ENCODE measurements at regions not wholly inside any gene's neighbourhood (a gene's known extent, or its start where the extent isn't known, plus 50 kb on each side); places are given as distances from the start of the nearest gene placed in this dataset.

DNA sequence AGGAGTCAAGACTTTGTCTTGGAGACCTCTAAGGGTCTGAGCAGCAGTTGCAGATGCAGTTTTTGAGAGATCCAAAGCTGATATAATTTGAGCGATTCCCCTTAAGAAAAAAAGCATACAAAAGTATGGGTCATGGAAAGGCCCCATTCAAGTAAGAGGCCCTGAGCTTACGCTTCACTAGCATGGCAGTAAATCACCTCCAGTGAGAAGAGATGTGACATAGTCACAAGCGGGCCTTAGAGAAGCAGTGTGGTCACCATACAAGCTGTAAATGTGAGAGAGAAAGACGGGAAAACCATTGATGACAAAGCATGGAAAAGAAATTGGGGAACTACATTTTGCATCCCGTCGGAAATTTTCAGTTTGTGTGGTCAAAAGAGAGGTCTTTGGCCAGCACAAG lies 70.6 kb upstream of the GSC start:
- no peak for ATAC-seq (ENCODE audit: low read depth in 2 of 2)
- Histone ChIP-seq H3K9me3 (ENCODE audit: control insufficient read depth in 2 of 2, low read length in 2 of 2) (no peaks in the 10 kb centered on the region), H3K4me1 (ENCODE audit: control insufficient read depth, insufficient read depth, low read length, poor library complexity, severe bottlenecking) (no peaks in the 10 kb centered on the region), H3K36me3 (ENCODE audit: control insufficient read depth, insufficient read depth, low read length) (no peaks in the 10 kb centered on the region), H3K27ac (ENCODE audit: insufficient read depth, low read length, poor library complexity, severe bottlenecking) (no peak overlapping the region), H3K4me3 (ENCODE audit: low read depth, low read length) (no peak overlapping the region), H3K27me3 (ENCODE audit: control insufficient read depth, insufficient read depth, low read length) (no peaks in the 10 kb centered on the region)
- Mint-ChIP-seq H3K27ac (no peak overlapping the region), H3K27me3 (no peaks in the 10 kb centered on the region), H3K9me3 (peaks cover 0 to 2% (median 0%) of the 10 kb centered on the region in 7 donors), H3K4me3 (no peak overlapping the region), H3K36me3 (no peaks in the 10 kb centered on the region), H3K4me1 (peaks cover 0 to 5% (median 0%) of the 10 kb centered on the region in 4 donors)
- DNase-seq, result no peak

- ATAC-seq (ENCODE audit: low read depth in 2 of 2) (no peak), DNase-seq (no peak)
- Histone ChIP-seq H3K27me3 (ENCODE audit: control insufficient read depth, insufficient read depth, low read length) (no peaks in the 10 kb centered on the region), H3K4me3 (ENCODE audit: low read depth, low read length) (no peak overlapping the region), H3K36me3 (ENCODE audit: control insufficient read depth, insufficient read depth, low read length) (no peaks in the 10 kb centered on the region), H3K4me1 (ENCODE audit: control insufficient read depth, insufficient read depth, low read length, poor library complexity, severe bottlenecking) (no peaks in the 10 kb centered on the region), H3K9me3 (ENCODE audit: control insufficient read depth in 2 of 2, low read length in 2 of 2) (no peaks in the 10 kb centered on the region), H3K27ac (ENCODE audit: insufficient read depth, low read length, poor library complexity, severe bottlenecking) (no peak overlapping the region)
- no peak overlapping the region for H3K4me3 Mint-ChIP-seq
- peaks cover 0 to 3% (median 0%) of the 10 kb centered on the region in 7 donors for H3K9me3 Mint-ChIP-seq
- H3K27ac Mint-ChIP-seq, result no peak overlapping the region
- no peaks in the 10 kb centered on the region for H3K27me3 Mint-ChIP-seq
- no peaks in the 10 kb centered on the region for H3K36me3 Mint-ChIP-seq
- H3K4me1 Mint-ChIP-seq, result peaks cover 0 to 5% (median 0%) of the 10 kb centered on the region in 4 donors
Measured at GRCh38 chr14:94839348-94839747, 69.4 kb upstream of the GSC start.

DNA sequence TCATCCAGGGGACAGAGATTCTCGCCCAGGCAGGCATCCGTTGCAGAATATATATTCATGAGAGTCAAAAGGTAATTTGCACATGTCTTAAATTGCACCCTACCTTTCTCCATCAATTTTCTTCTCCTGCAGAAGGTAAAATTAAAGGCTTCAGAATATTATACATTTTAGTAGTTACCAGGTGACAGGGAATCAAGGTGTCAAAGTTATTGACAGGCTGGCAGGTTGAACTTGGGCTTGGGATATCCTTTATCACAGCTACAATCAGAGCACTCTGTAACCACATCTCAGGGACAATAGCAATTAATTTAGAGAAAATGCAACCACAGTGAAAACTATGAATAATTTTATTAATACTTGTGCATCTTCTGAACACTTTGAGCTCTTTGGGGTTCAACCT lies 66.9 kb upstream of the GSC start:
- no peak for DNase-seq
- Mint-ChIP-seq H3K4me3 (no peak overlapping the region), H3K36me3 (no peaks in the 10 kb centered on the region), H3K27ac (no peak overlapping the region), H3K4me1 (peaks cover 0 to 5% (median 0%) of the 10 kb centered on the region in 4 donors), H3K27me3 (no peaks in the 10 kb centered on the region), H3K9me3 (peaks cover 0 to 5% (median 0%) of the 10 kb centered on the region in 7 donors)
- no peak overlapping the region for H3K27ac ChIP-seq (ENCODE audit: insufficient read depth, low read length, poor library complexity, severe bottlenecking)
- no peak overlapping the region for H3K4me3 ChIP-seq (ENCODE audit: low read depth, low read length)
- H3K36me3 ChIP-seq (ENCODE audit: control insufficient read depth, insufficient read depth, low read length), result no peaks in the 10 kb centered on the region
- no peaks in the 10 kb centered on the region for H3K9me3 ChIP-seq (ENCODE audit: control insufficient read depth in 2 of 2, low read length in 2 of 2)
- ATAC-seq (ENCODE audit: low read depth in 2 of 2), result no peak
- H3K27me3 ChIP-seq (ENCODE audit: control insufficient read depth, insufficient read depth, low read length), result no peaks in the 10 kb centered on the region
- H3K4me1 ChIP-seq (ENCODE audit: control insufficient read depth, insufficient read depth, low read length, poor library complexity, severe bottlenecking), result no peaks in the 10 kb centered on the region

DNA sequence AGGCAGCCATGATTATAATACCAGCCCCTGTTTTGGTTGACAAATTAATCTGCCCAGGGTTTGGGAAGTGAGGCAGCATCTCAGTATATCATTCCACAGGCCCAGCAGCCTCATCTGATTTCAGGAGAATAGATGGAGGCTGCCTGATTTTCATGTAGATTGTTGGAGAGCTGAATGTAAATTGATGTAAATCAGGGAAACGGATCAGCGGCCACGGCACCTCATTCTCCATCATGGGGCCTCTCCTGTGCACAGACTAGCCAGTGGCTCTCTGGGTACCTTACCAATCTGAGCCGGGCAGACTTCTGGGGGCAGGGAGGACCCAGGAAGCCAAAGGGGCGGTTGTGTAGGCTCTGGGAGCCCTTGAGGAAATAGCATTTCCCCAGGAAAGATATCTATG lies 63.7 kb upstream of the GSC start:
- H3K27me3 Mint-ChIP-seq, result peaks cover 6% of the 10 kb centered on the region
- no peaks in the 10 kb centered on the region for H3K36me3 Mint-ChIP-seq

GRCh38 chr14:94831085-94831484 lies 61.2 kb upstream of the GSC start:
- Mint-ChIP-seq H3K9me3 (peaks cover 0 to 4% (median 0%) of the 10 kb centered on the region in 7 donors), H3K27ac (no peak overlapping the region), H3K27me3 (peaks cover 11% of the 10 kb centered on the region), H3K36me3 (no peaks in the 10 kb centered on the region), H3K4me3 (no peak overlapping the region), H3K4me1 (no peaks in the 10 kb centered on the region)
- H3K27ac ChIP-seq (ENCODE audit: insufficient read depth, low read length, poor library complexity, severe bottlenecking), result no peak overlapping the region
- no peaks in the 10 kb centered on the region for H3K36me3 ChIP-seq (ENCODE audit: control insufficient read depth, insufficient read depth, low read length)
- no peaks in the 10 kb centered on the region for H3K9me3 ChIP-seq (ENCODE audit: control insufficient read depth in 2 of 2, low read length in 2 of 2)
- DNase-seq, result no peak
- H3K27me3 ChIP-seq (ENCODE audit: control insufficient read depth, insufficient read depth, low read length), result no peaks in the 10 kb centered on the region
- no peak for ATAC-seq (ENCODE audit: low read depth in 2 of 2)
- H3K4me1 ChIP-seq (ENCODE audit: control insufficient read depth, insufficient read depth, low read length, poor library complexity, severe bottlenecking), result no peaks in the 10 kb centered on the region
- no peak overlapping the region for H3K4me3 ChIP-seq (ENCODE audit: low read depth, low read length)

More for the DNA sequence above, 63.7 kb upstream of the GSC start:
- no peak overlapping the region for H3K4me3 Mint-ChIP-seq
- no peak overlapping the region for H3K27ac Mint-ChIP-seq
- no peaks in the 10 kb centered on the region for H3K4me1 Mint-ChIP-seq
- peaks cover 0 to 4% (median 0%) of the 10 kb centered on the region in 7 donors for H3K9me3 Mint-ChIP-seq
- DNase-seq (no peak), ATAC-seq (ENCODE audit: low read depth in 2 of 2) (no peak)
- Histone ChIP-seq H3K4me3 (ENCODE audit: low read depth, low read length) (no peak overlapping the region), H3K9me3 (ENCODE audit: control insufficient read depth in 2 of 2, low read length in 2 of 2) (no peaks in the 10 kb centered on the region), H3K27me3 (ENCODE audit: control insufficient read depth, insufficient read depth, low read length) (no peaks in the 10 kb centered on the region), H3K36me3 (ENCODE audit: control insufficient read depth, insufficient read depth, low read length) (no peaks in the 10 kb centered on the region), H3K4me1 (ENCODE audit: control insufficient read depth, insufficient read depth, low read length, poor library complexity, severe bottlenecking) (no peaks in the 10 kb centered on the region), H3K27ac (ENCODE audit: insufficient read depth, low read length, poor library complexity, severe bottlenecking) (no peak overlapping the region)

- Histone ChIP-seq H3K4me3 (ENCODE audit: low read depth, low read length) (no peak overlapping the region), H3K36me3 (ENCODE audit: control insufficient read depth, insufficient read depth, low read length) (no peaks in the 10 kb centered on the region), H3K27ac (ENCODE audit: insufficient read depth, low read length, poor library complexity, severe bottlenecking) (no peak overlapping the region), H3K9me3 (ENCODE audit: control insufficient read depth in 2 of 2, low read length in 2 of 2) (no peaks in the 10 kb centered on the region), H3K4me1 (ENCODE audit: control insufficient read depth, insufficient read depth, low read length, poor library complexity, severe bottlenecking) (no peaks in the 10 kb centered on the region), H3K27me3 (ENCODE audit: control insufficient read depth, insufficient read depth, low read length) (no peaks in the 10 kb centered on the region)
- Mint-ChIP-seq H3K4me1 (no peaks in the 10 kb centered on the region), H3K27me3 (peaks cover 11% of the 10 kb centered on the region), H3K27ac (no peak overlapping the region), H3K9me3 (peaks cover 0 to 13% (median 2%) of the 10 kb centered on the region in 7 donors), H3K4me3 (no peak overlapping the region), H3K36me3 (no peaks in the 10 kb centered on the region)
- ATAC-seq (ENCODE audit: low read depth in 2 of 2) (no peak), DNase-seq (no peak)
Measured at GRCh38 chr14:94827711-94828447, 58.0 kb upstream of the GSC start.

DNA sequence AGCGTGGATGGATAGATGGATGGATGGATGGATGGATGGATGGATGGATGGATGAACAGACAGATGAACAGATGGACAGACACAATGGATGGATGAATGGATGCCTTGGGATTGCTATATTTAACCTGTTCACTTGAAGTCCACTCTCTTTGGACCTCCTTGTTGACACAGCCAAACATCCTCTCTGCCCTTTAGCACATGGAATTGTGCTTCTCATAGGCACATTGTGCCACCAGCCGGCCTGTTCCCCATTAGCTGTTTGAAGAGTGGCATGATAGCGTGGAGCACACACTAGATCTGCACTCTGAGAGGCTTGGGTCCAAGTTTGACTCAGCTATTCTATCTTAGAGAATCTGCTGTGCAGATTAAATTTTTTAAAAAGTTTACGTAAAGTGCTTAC lies 56.9 kb upstream of the GSC start:
- Mint-ChIP-seq H3K4me3 (no peak overlapping the region), H3K27me3 (peaks cover 11% of the 10 kb centered on the region), H3K27ac (no peak overlapping the region), H3K36me3 (no peaks in the 10 kb centered on the region), H3K4me1 (no peaks in the 10 kb centered on the region), H3K9me3 (peaks cover 0 to 13% (median 1%) of the 10 kb centered on the region in 7 donors)
- ATAC-seq (ENCODE audit: low read depth in 2 of 2), result no peak
- no peak for DNase-seq
- H3K4me3 ChIP-seq (ENCODE audit: low read depth, low read length), result no peak overlapping the region
- no peak overlapping the region for H3K27ac ChIP-seq (ENCODE audit: insufficient read depth, low read length, poor library complexity, severe bottlenecking)
- no peaks in the 10 kb centered on the region for H3K9me3 ChIP-seq (ENCODE audit: control insufficient read depth in 2 of 2, low read length in 2 of 2)
- H3K27me3 ChIP-seq (ENCODE audit: control insufficient read depth, insufficient read depth, low read length), result no peaks in the 10 kb centered on the region
- no peaks in the 10 kb centered on the region for H3K4me1 ChIP-seq (ENCODE audit: control insufficient read depth, insufficient read depth, low read length, poor library complexity, severe bottlenecking)
- no peaks in the 10 kb centered on the region for H3K36me3 ChIP-seq (ENCODE audit: control insufficient read depth, insufficient read depth, low read length)
